ENCODE measurements at regions not wholly inside any gene's neighbourhood (a gene's known extent, or its start where the extent isn't known, plus 50 kb on each side); places are given as distances from the start of the nearest gene placed in this dataset.

DNA sequence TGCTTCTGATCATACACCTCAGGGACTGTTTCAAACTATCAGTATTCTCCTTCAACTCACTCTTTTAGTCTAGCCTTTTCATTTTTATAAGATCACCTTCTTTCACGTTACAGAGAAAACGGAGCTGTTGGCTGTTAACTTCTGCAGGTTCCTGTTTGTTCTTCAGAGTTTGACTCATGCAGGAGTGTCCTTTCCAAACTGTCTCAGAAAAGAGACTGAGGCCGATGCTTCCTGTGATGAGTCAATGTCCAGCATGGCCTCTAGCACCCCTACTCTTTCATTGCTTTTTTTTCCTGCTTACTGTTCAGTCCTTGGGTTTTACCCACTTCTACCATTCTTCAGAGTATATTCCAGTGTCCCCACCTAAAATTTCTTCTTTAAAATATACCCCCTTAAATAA lies 240.8 kb upstream of the RGPD4 start:
- H3K36me3 ChIP-seq (ENCODE audit: control insufficient read depth in 2 of 2, insufficient read depth in 2 of 2, low read length in 1 of 2), result no peaks in the 10 kb centered on the region
- H3K4me3 ChIP-seq (ENCODE audit: low read length in 2 of 2), result no peak overlapping the region
- no peaks in the 10 kb centered on the region for H3K9me3 ChIP-seq (ENCODE audit: control insufficient read depth in 2 of 2, insufficient read depth in 1 of 2, low read length in 1 of 2)
- no peaks in the 10 kb centered on the region for H3K4me1 ChIP-seq (ENCODE audit: control insufficient read depth in 2 of 2, insufficient read depth in 2 of 2, low read length in 2 of 2)
- 93% methylated on average over 3 of the region's 3 CpGs for WGBS
- no peak overlapping the region for H3K27ac ChIP-seq (ENCODE audit: low read depth in 1 of 2, low read length in 1 of 2)
- DNase-seq (ENCODE audit: low read depth in 6 of 9, low spot score in 9 of 9), result no peak
- H3K27me3 ChIP-seq (ENCODE audit: control insufficient read depth in 2 of 2, insufficient read depth in 1 of 2, low read length in 1 of 2), result no peaks in the 10 kb centered on the region

DNA sequence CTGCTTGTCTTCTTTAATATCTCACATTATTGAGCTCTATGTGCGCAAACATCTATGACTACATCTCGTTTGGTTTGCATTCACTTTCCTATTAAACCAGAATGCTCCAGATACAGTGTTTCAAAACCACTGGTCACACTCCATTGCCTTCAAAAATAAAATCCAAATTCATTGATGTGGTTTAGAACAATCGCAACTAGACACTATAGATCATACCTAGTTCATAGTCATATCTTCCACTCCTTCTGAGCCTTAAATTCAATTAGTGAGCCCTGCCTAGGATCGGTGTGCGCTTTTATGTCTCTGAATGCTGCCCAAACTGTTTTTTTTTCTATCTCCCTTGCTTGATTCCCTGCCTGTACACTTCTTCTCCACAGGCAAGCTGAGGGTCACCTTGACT lies 238.5 kb upstream of the RGPD4 start:
- H3K4me3 ChIP-seq (ENCODE audit: low read length in 2 of 2), result no peak overlapping the region
- 97% methylated on average over 5 of the region's 5 CpGs for WGBS

DNA sequence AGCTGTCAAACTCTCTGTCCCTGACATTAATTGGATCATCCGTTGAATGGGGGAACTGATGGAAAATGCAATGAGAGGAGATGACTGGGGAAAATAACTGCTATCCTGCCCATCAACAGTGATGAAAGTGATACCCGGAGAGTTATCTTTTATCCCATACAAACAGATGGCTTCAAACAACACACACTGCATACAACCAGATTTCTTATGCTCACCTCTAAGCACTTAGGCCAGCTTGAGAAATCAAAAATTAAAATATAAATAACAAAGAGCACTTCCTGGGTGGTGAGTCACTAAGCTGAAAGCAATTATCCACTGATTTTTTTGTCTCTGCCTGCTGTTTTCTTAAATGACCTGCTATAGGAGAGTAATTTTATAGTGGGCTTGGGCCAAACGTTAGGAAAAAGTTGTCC lies 237.6 kb upstream of the RGPD4 start:
- 89% methylated on average over 3 of the region's 3 CpGs for WGBS
- H3K27ac ChIP-seq (ENCODE audit: low read depth in 1 of 2, low read length in 1 of 2), result no peak overlapping the region
- H3K9me3 ChIP-seq (ENCODE audit: control insufficient read depth in 2 of 2, insufficient read depth in 1 of 2, low read length in 1 of 2), result no peaks in the 10 kb centered on the region
- no peaks in the 10 kb centered on the region for H3K36me3 ChIP-seq (ENCODE audit: control insufficient read depth in 2 of 2, insufficient read depth in 2 of 2, low read length in 1 of 2)
- H3K27me3 ChIP-seq (ENCODE audit: control insufficient read depth in 2 of 2, insufficient read depth in 1 of 2, low read length in 1 of 2), result no peaks in the 10 kb centered on the region
- H3K4me3 ChIP-seq (ENCODE audit: low read length in 2 of 2), result no peak overlapping the region
- no peaks in the 10 kb centered on the region for H3K4me1 ChIP-seq (ENCODE audit: control insufficient read depth in 2 of 2, insufficient read depth in 2 of 2, low read length in 2 of 2)
- DNase-seq (ENCODE audit: low read depth in 6 of 9, low spot score in 9 of 9), result no peak

More for the DNA sequence above, 238.5 kb upstream of the RGPD4 start:
- H3K9me3 ChIP-seq (ENCODE audit: control insufficient read depth in 2 of 2, insufficient read depth in 1 of 2, low read length in 1 of 2), result no peaks in the 10 kb centered on the region
- DNase-seq (ENCODE audit: low read depth in 6 of 9, low spot score in 9 of 9), result no peak
- H3K4me1 ChIP-seq (ENCODE audit: control insufficient read depth in 2 of 2, insufficient read depth in 2 of 2, low read length in 2 of 2), result no peaks in the 10 kb centered on the region
- no peak overlapping the region for H3K27ac ChIP-seq (ENCODE audit: low read depth in 1 of 2, low read length in 1 of 2)
- no peaks in the 10 kb centered on the region for H3K27me3 ChIP-seq (ENCODE audit: control insufficient read depth in 2 of 2, insufficient read depth in 1 of 2, low read length in 1 of 2)
- H3K36me3 ChIP-seq (ENCODE audit: control insufficient read depth in 2 of 2, insufficient read depth in 2 of 2, low read length in 1 of 2), result no peaks in the 10 kb centered on the region

DNA sequence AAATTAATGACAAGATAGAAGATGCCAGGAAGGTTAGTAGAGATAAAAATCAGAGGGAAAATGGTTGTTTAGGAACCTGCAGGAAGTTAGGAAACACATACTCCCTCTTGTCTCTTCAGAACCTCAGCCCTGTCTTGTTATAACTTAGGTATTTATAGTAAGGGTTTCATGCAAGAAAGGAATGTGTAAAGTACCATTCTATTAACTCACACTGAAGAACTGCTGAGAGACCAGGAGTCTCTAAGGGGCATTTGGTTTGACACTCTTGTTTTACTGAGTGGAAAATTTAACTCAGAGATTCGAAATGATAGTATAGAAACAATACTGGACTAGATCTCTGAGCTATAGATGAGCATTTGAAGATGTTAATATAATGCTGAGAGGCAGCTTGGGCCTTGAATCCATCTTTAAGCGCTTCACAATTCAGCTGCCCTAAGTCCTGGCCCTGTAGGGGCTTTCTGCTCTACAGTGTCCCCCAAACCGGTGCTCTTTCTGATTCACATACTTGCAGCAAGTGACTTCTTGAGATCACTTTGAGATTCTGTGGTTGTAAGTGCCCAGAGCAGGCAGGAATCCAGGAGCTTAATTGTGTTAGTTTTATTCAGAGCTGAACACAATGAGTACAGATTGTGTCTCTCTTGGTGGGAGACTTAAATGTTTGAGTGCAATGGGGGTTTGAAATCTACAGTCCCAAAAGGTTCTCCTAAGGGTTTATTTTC lies 235.0 kb upstream of the RGPD4 start:
- H3K4me1 ChIP-seq (ENCODE audit: control insufficient read depth in 2 of 2, insufficient read depth in 2 of 2, low read length in 2 of 2), result no peaks in the 10 kb centered on the region
- DNase-seq (ENCODE audit: low read depth in 6 of 9, low spot score in 9 of 9), result no peak
- 82% methylated on average over 3 of the region's 3 CpGs for WGBS
- no peaks in the 10 kb centered on the region for H3K9me3 ChIP-seq (ENCODE audit: control insufficient read depth in 2 of 2, insufficient read depth in 1 of 2, low read length in 1 of 2)
- H3K27ac ChIP-seq (ENCODE audit: low read depth in 1 of 2, low read length in 1 of 2), result no peak overlapping the region
- no peak overlapping the region for H3K4me3 ChIP-seq (ENCODE audit: low read length in 2 of 2)
- H3K27me3 ChIP-seq (ENCODE audit: control insufficient read depth in 2 of 2, insufficient read depth in 1 of 2, low read length in 1 of 2), result no peaks in the 10 kb centered on the region
- H3K36me3 ChIP-seq (ENCODE audit: control insufficient read depth in 2 of 2, insufficient read depth in 2 of 2, low read length in 1 of 2), result no peaks in the 10 kb centered on the region

DNA sequence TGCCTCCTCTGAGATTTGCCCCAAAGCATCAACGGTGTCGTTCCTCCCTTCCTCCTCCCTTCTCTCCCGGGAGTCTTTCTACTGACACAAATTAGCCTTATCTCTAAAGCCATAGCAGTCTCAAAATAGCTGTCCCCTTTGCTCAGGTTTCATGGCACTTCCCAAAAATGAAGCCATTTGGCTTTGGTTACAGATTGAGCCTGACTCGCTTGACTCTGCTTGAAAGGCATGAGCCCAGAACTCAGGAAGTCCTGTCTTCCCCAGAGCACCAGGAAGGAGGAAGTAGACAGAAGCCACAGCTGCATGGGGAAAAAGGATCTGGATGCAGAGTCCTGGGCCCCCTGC lies 234.4 kb upstream of the RGPD4 start:
- no peak overlapping the region for H3K4me3 ChIP-seq (ENCODE audit: low read length in 2 of 2)
- H3K27me3 ChIP-seq (ENCODE audit: control insufficient read depth in 2 of 2, insufficient read depth in 1 of 2, low read length in 1 of 2), result no peaks in the 10 kb centered on the region
- no peak overlapping the region for H3K27ac ChIP-seq (ENCODE audit: low read depth in 1 of 2, low read length in 1 of 2)
- WGBS, result 11% methylated on average over 4 of the region's 4 CpGs
- no peaks in the 10 kb centered on the region for H3K36me3 ChIP-seq (ENCODE audit: control insufficient read depth in 2 of 2, insufficient read depth in 2 of 2, low read length in 1 of 2)
- H3K9me3 ChIP-seq (ENCODE audit: control insufficient read depth in 2 of 2, insufficient read depth in 1 of 2, low read length in 1 of 2), result no peaks in the 10 kb centered on the region
- no peaks in the 10 kb centered on the region for H3K4me1 ChIP-seq (ENCODE audit: control insufficient read depth in 2 of 2, insufficient read depth in 2 of 2, low read length in 2 of 2)
- DNase-seq (ENCODE audit: low read depth in 6 of 9, low spot score in 9 of 9), result no peak

DNA sequence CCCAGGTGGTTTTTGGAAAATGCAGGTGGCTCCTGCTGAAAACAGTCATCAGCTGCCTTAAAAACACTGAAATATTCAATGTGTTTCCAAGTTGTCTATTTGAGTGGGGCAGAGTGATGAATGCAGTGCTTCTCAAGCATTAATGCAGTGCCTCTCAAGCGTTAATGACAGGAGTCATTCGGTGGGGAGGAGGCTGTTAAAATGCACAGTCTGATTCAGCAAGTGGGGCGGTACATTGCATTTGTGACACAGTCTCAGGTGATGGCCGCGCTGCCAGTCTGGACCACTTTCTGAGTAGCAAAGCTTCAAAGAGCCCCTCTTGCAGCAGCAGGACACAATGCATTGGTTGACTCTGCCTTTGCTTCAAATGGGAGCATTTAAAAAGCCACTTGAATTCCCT lies 231.4 kb upstream of the RGPD4 start:
- Histone ChIP-seq H3K9me3 (ENCODE audit: control insufficient read depth in 2 of 2, insufficient read depth in 1 of 2, low read length in 1 of 2) (no peaks in the 10 kb centered on the region), H3K27me3 (ENCODE audit: control insufficient read depth in 2 of 2, insufficient read depth in 1 of 2, low read length in 1 of 2) (no peaks in the 10 kb centered on the region), H3K4me1 (ENCODE audit: control insufficient read depth in 2 of 2, insufficient read depth in 2 of 2, low read length in 2 of 2) (no peaks in the 10 kb centered on the region), H3K4me3 (ENCODE audit: low read length in 2 of 2) (no peak overlapping the region), H3K36me3 (ENCODE audit: control insufficient read depth in 2 of 2, insufficient read depth in 2 of 2, low read length in 1 of 2) (no peaks in the 10 kb centered on the region), H3K27ac (ENCODE audit: low read depth in 1 of 2, low read length in 1 of 2) (no peak overlapping the region)
- WGBS, result 96% methylated on average over 5 of the region's 5 CpGs
- no peak for DNase-seq (ENCODE audit: low read depth in 6 of 9, low spot score in 9 of 9)

DNA sequence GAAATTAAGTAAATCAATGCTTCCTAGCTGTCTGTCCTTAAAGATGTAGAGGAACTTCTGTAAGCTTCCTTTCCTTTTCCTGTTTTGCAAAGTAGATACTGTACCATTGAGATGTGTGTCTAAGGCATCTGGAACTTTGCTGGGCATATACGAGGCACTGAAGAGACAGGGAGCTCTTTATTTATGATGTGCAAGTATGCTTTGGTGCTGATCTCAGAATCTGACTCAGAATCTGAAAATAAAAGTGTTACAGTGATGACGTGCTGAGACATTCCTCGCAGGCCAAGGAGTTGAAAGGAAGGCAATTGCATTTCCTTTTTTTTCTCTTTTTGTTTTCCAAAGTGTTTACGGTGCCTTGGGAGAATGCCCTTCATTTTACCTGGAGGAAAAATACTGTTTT lies 230.9 kb upstream of the RGPD4 start:
- DNase-seq (ENCODE audit: low read depth in 6 of 9, low spot score in 9 of 9), result no peak
- WGBS, result 82% methylated on average over 4 of the region's 4 CpGs

DNA sequence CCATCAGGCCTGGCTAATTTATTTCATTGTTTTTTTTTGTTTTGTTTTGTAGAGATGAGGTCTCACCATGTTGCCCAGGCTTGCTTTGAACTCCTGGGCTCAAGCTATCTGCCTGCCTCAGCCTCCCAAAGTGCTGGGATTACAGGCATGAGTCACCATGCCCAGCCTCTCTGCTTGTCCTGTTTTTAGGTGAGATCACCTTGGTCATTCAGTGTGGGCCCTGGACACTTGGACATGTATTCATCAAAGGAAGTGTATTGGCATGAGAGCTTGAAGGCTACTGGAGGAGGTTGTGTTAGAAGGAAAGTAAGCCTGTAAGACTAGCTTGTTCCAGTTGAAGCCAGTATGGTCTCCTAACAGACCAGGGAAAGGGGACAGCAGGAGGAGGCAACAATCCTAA lies 229.2 kb upstream of the RGPD4 start:
- no peak for DNase-seq (ENCODE audit: low read depth in 6 of 9, low spot score in 9 of 9)

More for the DNA sequence above, 230.9 kb upstream of the RGPD4 start:
- H3K4me3 ChIP-seq (ENCODE audit: low read length in 2 of 2), result no peak overlapping the region
- no peaks in the 10 kb centered on the region for H3K9me3 ChIP-seq (ENCODE audit: control insufficient read depth in 2 of 2, insufficient read depth in 1 of 2, low read length in 1 of 2)
- H3K36me3 ChIP-seq (ENCODE audit: control insufficient read depth in 2 of 2, insufficient read depth in 2 of 2, low read length in 1 of 2), result no peaks in the 10 kb centered on the region
- H3K27me3 ChIP-seq (ENCODE audit: control insufficient read depth in 2 of 2, insufficient read depth in 1 of 2, low read length in 1 of 2), result no peaks in the 10 kb centered on the region
- no peaks in the 10 kb centered on the region for H3K4me1 ChIP-seq (ENCODE audit: control insufficient read depth in 2 of 2, insufficient read depth in 2 of 2, low read length in 2 of 2)
- no peak overlapping the region for H3K27ac ChIP-seq (ENCODE audit: low read depth in 1 of 2, low read length in 1 of 2)

DNA sequence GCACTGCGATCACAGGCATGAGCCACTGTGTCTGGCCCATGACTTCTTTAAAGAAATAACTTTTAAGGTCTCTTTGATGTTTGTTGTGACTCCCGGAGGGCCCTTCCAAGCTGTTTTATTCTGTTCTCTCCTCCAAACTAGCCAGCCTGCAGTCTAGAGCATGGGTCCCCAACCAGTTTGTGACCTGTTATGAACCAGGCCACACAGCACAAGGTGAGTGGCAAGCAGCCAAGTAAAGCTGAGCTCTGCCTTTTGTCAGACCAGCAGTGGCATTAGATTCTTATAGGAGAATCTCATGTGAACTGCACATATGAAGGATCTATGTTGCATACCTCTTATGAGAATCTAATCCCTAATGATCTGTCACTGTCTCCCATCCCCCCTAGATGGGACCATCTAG lies 223.9 kb upstream of the RGPD4 start:
- H3K9me3 ChIP-seq (ENCODE audit: control insufficient read depth in 2 of 2, insufficient read depth in 1 of 2, low read length in 1 of 2), result no peaks in the 10 kb centered on the region
- H3K27me3 ChIP-seq (ENCODE audit: control insufficient read depth in 2 of 2, insufficient read depth in 1 of 2, low read length in 1 of 2), result no peaks in the 10 kb centered on the region
- no peaks in the 10 kb centered on the region for H3K4me1 ChIP-seq (ENCODE audit: control insufficient read depth in 2 of 2, insufficient read depth in 2 of 2, low read length in 2 of 2)
- H3K36me3 ChIP-seq (ENCODE audit: control insufficient read depth in 2 of 2, insufficient read depth in 2 of 2, low read length in 1 of 2), result no peaks in the 10 kb centered on the region
- DNase-seq (ENCODE audit: low read depth in 6 of 9, low spot score in 9 of 9), result no peak
- no peak overlapping the region for H3K4me3 ChIP-seq (ENCODE audit: low read length in 2 of 2)
- 97% methylated on average over 2 of the region's 2 CpGs for WGBS
- H3K27ac ChIP-seq (ENCODE audit: low read depth in 1 of 2, low read length in 1 of 2), result no peak overlapping the region

More for the DNA sequence above, 229.2 kb upstream of the RGPD4 start:
- Histone ChIP-seq H3K36me3 (ENCODE audit: control insufficient read depth in 2 of 2, insufficient read depth in 2 of 2, low read length in 1 of 2) (no peaks in the 10 kb centered on the region), H3K4me3 (ENCODE audit: low read length in 2 of 2) (no peak overlapping the region), H3K27ac (ENCODE audit: low read depth in 1 of 2, low read length in 1 of 2) (no peak overlapping the region), H3K27me3 (ENCODE audit: control insufficient read depth in 2 of 2, insufficient read depth in 1 of 2, low read length in 1 of 2) (no peaks in the 10 kb centered on the region), H3K4me1 (ENCODE audit: control insufficient read depth in 2 of 2, insufficient read depth in 2 of 2, low read length in 2 of 2) (no peaks in the 10 kb centered on the region), H3K9me3 (ENCODE audit: control insufficient read depth in 2 of 2, insufficient read depth in 1 of 2, low read length in 1 of 2) (no peaks in the 10 kb centered on the region)

DNA sequence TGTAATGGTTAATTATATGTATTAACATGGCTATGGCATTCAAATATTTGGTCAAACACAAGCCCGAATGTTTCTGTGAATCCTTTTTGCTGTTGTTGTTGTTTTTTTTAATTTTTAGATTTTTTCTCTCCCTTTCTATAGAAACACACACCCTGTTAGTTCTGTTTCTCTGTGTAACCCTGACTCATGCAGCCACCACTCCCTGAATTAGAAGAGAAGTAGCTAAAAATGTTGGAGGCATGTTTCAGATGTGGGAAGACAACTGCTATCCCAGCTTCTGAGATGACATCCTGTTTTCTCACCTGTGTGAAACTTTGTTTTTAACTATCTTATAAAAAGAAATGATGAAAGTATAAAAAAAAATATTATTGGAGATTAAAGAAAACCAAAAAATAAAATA lies 219.6 kb upstream of the RGPD4 start:
- Histone ChIP-seq H3K27me3 (ENCODE audit: control insufficient read depth in 2 of 2, insufficient read depth in 1 of 2, low read length in 1 of 2) (no peaks in the 10 kb centered on the region), H3K4me1 (ENCODE audit: control insufficient read depth in 2 of 2, insufficient read depth in 2 of 2, low read length in 2 of 2) (no peaks in the 10 kb centered on the region), H3K36me3 (ENCODE audit: control insufficient read depth in 2 of 2, insufficient read depth in 2 of 2, low read length in 1 of 2) (no peaks in the 10 kb centered on the region), H3K9me3 (ENCODE audit: control insufficient read depth in 2 of 2, insufficient read depth in 1 of 2, low read length in 1 of 2) (no peaks in the 10 kb centered on the region), H3K4me3 (ENCODE audit: low read length in 2 of 2) (no peak overlapping the region), H3K27ac (ENCODE audit: low read depth in 1 of 2, low read length in 1 of 2) (no peak overlapping the region)
- DNase-seq (ENCODE audit: low read depth in 6 of 9, low spot score in 9 of 9), result no peak
- WGBS, result 51% methylated on average over 1 of the region's 1 CpG

All from thymus (tissue), 11 donors.